SU-DHL-6 (cell line): ENCODE measurements at regions not wholly inside any gene's neighbourhood (a gene's known extent, or its start where the extent isn't known, plus 50 kb on each side); places are given as distances from the start of the nearest gene placed in this dataset.

Experiments
- H2AFZ ChIP-seq: fragments of 200-600 bp; sonication (generic); 2 replicates; pipeline ENCODE4 v1.6.1; 2014; ENCODE audit warnings: low read depth, mild to moderate bottlenecking, moderate library complexity, mixed read lengths, antibody characterized with exemption, low read length; ENCODE audit not compliant: severe bottlenecking
- H3F3A ChIP-seq: fragments of 200-600 bp; shearing (Covaris generic); 2 replicates; pipeline ENCODE4 v1.6.0; 2016; ENCODE audit warnings: antibody characterized with exemption, mild to moderate bottlenecking; ENCODE audit not compliant: insufficient read depth
- H3K27ac ChIP-seq: fragments of 200-600 bp; sonication (generic); 2 replicates; pipeline ENCODE4 v1.5.1; 2016; ENCODE audit warnings: low read depth, mild to moderate bottlenecking, low read length, moderate library complexity, mixed read lengths
- H3K27me3 ChIP-seq: fragments of 200-600 bp; sonication (generic), shearing (Covaris generic); 2 replicates; pipeline ENCODE4 v1.6.0; 2014; ENCODE audit warnings: mild to moderate bottlenecking, low read length
- H3K36me3 ChIP-seq: fragments of 200-600 bp; sonication (generic); 2 replicates; pipeline ENCODE4 v1.6.1; 2014; ENCODE audit warnings: mild to moderate bottlenecking, low read length, mixed read lengths
- H3K4me2 ChIP-seq: fragments of 300-600, 200-600 bp; shearing (Covaris generic), sonication (generic); 2 replicates; pipeline ENCODE4 v1.6.0; 2014; ENCODE audit warnings: low read length, low read depth, mild to moderate bottlenecking; ENCODE audit not compliant: poor library complexity, severe bottlenecking
- H3K4me3 ChIP-seq: fragments of 200-600 bp; sonication (generic); 2 replicates; pipeline ENCODE4 v1.5.1; 2014; ENCODE audit warnings: antibody characterized with exemption, low read length, mild to moderate bottlenecking, mixed read lengths; ENCODE audit not compliant: insufficient read depth, poor library complexity, severe bottlenecking
- H3K79me2 ChIP-seq: fragments of 200-600 bp; sonication (generic); 2 replicates; pipeline ENCODE4 v1.6.1; 2014; ENCODE audit warnings: mild to moderate bottlenecking, low read length, moderate library complexity; ENCODE audit not compliant: insufficient read depth
- H3K9ac ChIP-seq: fragments of 200-600 bp; sonication (generic); 2 replicates; pipeline ENCODE4 v1.7.0; 2014; ENCODE audit warnings: mild to moderate bottlenecking, low read length
- H3K9me2 ChIP-seq: fragments of 200-600 bp; sonication (generic); replicated peaks from 2 replicates; pipeline ENCODE4 v1.6.1; 2014; ENCODE audit warnings: low read length; ENCODE audit not compliant: insufficient read depth
- H3K9me3 ChIP-seq: fragments of 200-600 bp; sonication (generic); 2 replicates; pipeline ENCODE4 v1.6.1; 2014; ENCODE audit warnings: low read length, mixed read lengths; ENCODE audit not compliant: insufficient read depth
- H4K20me1 ChIP-seq: fragments of 200-600 bp; sonication (generic); 2 replicates; pipeline ENCODE4 v1.6.1; 2014; ENCODE audit warnings: low read depth, mild to moderate bottlenecking, antibody characterized with exemption, low read length, moderate library complexity, mixed read lengths
- CTCF ChIP-seq: fragments of 200-600 bp; sonication (generic); IDR thresholded peaks from one replicate; pipeline ENCODE4 v1.5.1; 2017; ENCODE audit warnings: antibody characterized with exemption, mild to moderate bottlenecking, low read length, moderate library complexity; ENCODE audit not compliant: insufficient read depth, poor library complexity, severe bottlenecking
- EZH2phosphoT487 ChIP-seq: fragments of 200-600 bp; sonication (generic), shearing (Covaris generic); conservative IDR thresholded peaks from 2 replicates; pipeline ENCODE4 v1.6.1; 2018; ENCODE audit warnings: mild to moderate bottlenecking, antibody characterized with exemption, low read length, moderate library complexity, mixed read lengths

DNA sequence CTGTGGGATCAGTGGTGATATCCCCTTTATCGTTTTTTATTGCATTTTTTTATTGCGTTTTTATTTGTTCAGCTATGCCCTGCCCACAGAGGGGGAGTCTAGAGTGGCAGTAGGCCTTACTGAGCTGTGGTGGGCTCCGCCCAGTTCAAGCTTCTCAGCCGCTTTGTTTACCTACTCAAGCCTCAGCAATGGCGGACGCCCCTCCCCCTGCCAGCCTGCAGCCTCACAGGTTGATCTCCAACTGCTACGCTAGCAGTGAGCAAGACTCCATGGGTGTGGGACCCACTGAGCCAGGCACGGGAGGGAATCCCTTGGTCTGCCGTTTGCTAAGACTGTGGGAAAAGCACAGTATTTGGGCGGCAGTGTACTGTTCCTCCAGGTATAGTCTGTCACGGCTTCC lies 500.6 kb upstream of the MCTP2 start:
- no peaks in the 10 kb centered on the region for H4K20me1 ChIP-seq
- no peaks in the 10 kb centered on the region for H3K9me2 ChIP-seq
- no peak overlapping the region for H3K27ac ChIP-seq
- TF ChIP-seq CTCF (no peak), EZH2phosphoT487 (no peak)
- H3K9me3 ChIP-seq: no peaks in the 10 kb centered on the region
- no peaks in the 10 kb centered on the region for H3K36me3 ChIP-seq
- H3K27me3 ChIP-seq: no peaks in the 10 kb centered on the region
- H3K79me2 ChIP-seq: no peaks in the 10 kb centered on the region
- no peak overlapping the region for H3K4me3 ChIP-seq
- H3K9ac ChIP-seq: no peak overlapping the region
- H2AFZ ChIP-seq: no peak overlapping the region
- no peaks in the 10 kb centered on the region for H3F3A ChIP-seq
- no peak overlapping the region for H3K4me2 ChIP-seq

- TF ChIP-seq CTCF: no peak
- no peak for TF ChIP-seq EZH2phosphoT487
- no peaks in the 10 kb centered on the region for H3K27me3 ChIP-seq
- H3K9me3 ChIP-seq: no peaks in the 10 kb centered on the region
- H4K20me1 ChIP-seq: no peaks in the 10 kb centered on the region
- no peak overlapping the region for H3K27ac ChIP-seq
- H3K79me2 ChIP-seq: no peaks in the 10 kb centered on the region
- H3K36me3 ChIP-seq: no peaks in the 10 kb centered on the region
- no peak overlapping the region for H3K4me2 ChIP-seq
- no peaks in the 10 kb centered on the region for H3K9me2 ChIP-seq
- no peak overlapping the region for H3K4me3 ChIP-seq
- no peak overlapping the region for H3K9ac ChIP-seq
- H2AFZ ChIP-seq: no peak overlapping the region
- no peaks in the 10 kb centered on the region for H3F3A ChIP-seq
These were observed 509.2 kb upstream of the MCTP2 start for GRCh38 chr15:93722165-93722564.

DNA sequence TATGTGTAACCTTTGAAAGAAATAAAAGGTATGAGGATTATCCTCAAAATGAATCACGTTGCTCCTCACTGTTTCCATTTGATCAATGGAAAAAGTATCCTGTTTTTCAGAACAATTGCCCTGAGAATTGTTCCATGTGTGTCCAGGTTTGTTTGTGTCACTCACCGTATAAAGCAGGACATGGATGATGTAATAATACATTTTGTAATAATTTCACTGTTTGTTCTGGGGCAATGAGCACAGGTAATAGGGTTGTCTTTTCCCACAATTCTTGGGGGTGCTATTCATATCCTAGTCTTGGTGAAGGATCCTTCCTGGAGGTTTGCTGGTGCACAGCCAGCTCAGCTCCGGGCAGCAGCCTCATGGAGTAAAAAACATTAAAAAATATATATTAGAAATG lies 510.8 kb upstream of the MCTP2 start:
- Histone ChIP-seq H3K36me3 (no peaks in the 10 kb centered on the region), H3K9me3 (no peaks in the 10 kb centered on the region), H3K9ac (no peak overlapping the region), H4K20me1 (no peaks in the 10 kb centered on the region), H3K27me3 (no peaks in the 10 kb centered on the region), H2AFZ (no peak overlapping the region), H3K27ac (no peak overlapping the region), H3K4me2 (no peak overlapping the region), H3K9me2 (no peaks in the 10 kb centered on the region), H3K79me2 (no peaks in the 10 kb centered on the region), H3K4me3 (no peak overlapping the region), H3F3A (no peaks in the 10 kb centered on the region)
- TF ChIP-seq EZH2phosphoT487 (no peak), CTCF (no peak)

DNA sequence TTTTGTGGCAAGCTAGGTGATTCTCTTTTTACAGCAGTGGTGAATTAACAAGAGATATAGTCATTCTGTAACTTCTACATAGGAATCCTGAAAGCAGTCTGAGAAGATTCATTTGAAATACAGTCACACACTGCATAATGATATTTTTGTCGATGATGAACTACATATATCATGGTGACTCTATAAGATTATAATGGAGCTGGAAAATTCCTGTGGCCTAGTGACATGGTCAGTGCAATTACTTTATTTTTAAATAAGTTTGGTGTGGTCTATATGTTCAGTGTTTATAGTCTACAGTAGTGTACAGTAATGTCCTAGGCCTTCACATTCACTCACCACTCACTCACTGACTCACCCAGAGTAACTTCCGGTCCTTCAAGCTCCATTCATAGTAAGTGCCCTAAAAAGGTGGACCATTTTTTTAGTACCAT lies 511.4 kb upstream of the MCTP2 start:
- Histone ChIP-seq H3F3A (no peaks in the 10 kb centered on the region), H3K9ac (no peak overlapping the region), H3K79me2 (no peaks in the 10 kb centered on the region), H3K9me3 (no peaks in the 10 kb centered on the region), H4K20me1 (no peaks in the 10 kb centered on the region), H3K27me3 (no peaks in the 10 kb centered on the region), H3K4me3 (no peak overlapping the region), H3K4me2 (no peak overlapping the region), H3K36me3 (no peaks in the 10 kb centered on the region), H2AFZ (no peak overlapping the region), H3K27ac (no peak overlapping the region), H3K9me2 (no peaks in the 10 kb centered on the region)
- TF ChIP-seq EZH2phosphoT487 (no peak), CTCF (no peak)
